Activated naive CD4-positive, alpha-beta T cell treated with anti-CD3 and anti-CD28 coated beads, Interleukin-2, amount 10 ng/mL, durations not matched to agents 7 days and 5 days (primary cell): ENCODE measurements at regions not wholly inside any gene's neighbourhood (a gene's known extent, or its start where the extent isn't known, plus 50 kb on each side); places are given as distances from the start of the nearest gene placed in this dataset.
"Not testable (repeated sequence)": the region's sequence is repeated elsewhere in the genome, so short reads cannot be mapped to it uniquely, and the experiment has no call there.

Experiments used
- CTCF ChIA-PET: fragments of 350-600 bp; sonication (Branson Sonifier 250); formaldehyde crosslinking; loops from one replicate; lab custom pipeline; 2021; ENCODE audit warnings: antibody characterized with exemption; lab: Charles Lee
- DNase-seq: peaks from one replicate; pipeline ENCODE4 v3.0.0-alpha.2; 2020
- H3K27ac Mint-ChIP-seq: one replicate; pipeline ENCODE4 v1.8.0; 2021; ENCODE audit warnings: mild to moderate bottlenecking, moderate library complexity, mixed read lengths
- H3K27me3 Mint-ChIP-seq: one replicate; pipeline ENCODE4 v1.8.0; 2021; ENCODE audit warnings: mild to moderate bottlenecking, mixed read lengths
- H3K36me3 Mint-ChIP-seq: one replicate; pipeline ENCODE4 v1.8.0; 2021; ENCODE audit warnings: mixed read lengths
- H3K4me1 Mint-ChIP-seq: one replicate; pipeline ENCODE4 v1.8.0; 2021; ENCODE audit warnings: mixed read lengths
- H3K4me3 Mint-ChIP-seq: one replicate; pipeline ENCODE4 v1.8.0; 2021; ENCODE audit warnings: mild to moderate bottlenecking, moderate library complexity, mixed read lengths
- H3K9me3 Mint-ChIP-seq: one replicate; pipeline ENCODE4 v1.8.0; 2021; ENCODE audit warnings: mixed read lengths

- Mint-ChIP-seq H3K9me3 (peaks cover 10% of the 10 kb centered on the region), H3K27me3 (no peaks in the 10 kb centered on the region), H3K27ac (no peak overlapping the region), H3K4me3 (no peak overlapping the region), H3K36me3 (no peaks in the 10 kb centered on the region), H3K4me1 (no peaks in the 10 kb centered on the region)
- no peak for DNase-seq
- CTCF ChIA-PET: no interaction called here
Observed at GRCh38 chr7:69539531-69539930, 58.7 kb upstream of the AUTS2 start.

- H3K4me3 Mint-ChIP-seq: no peak overlapping the region
- CTCF ChIA-PET: no interaction called here
Observed at GRCh38 chr7:69540287-69540686, 58.0 kb upstream of the AUTS2 start.

GRCh38 chr7:69541779-69542432 is 56.4 kb upstream of the AUTS2 start:
- DNase-seq, H3K27ac Mint-ChIP-seq, CTCF ChIA-PET, H3K4me1 Mint-ChIP-seq, H3K9me3 Mint-ChIP-seq, H3K4me3 Mint-ChIP-seq, H3K36me3 Mint-ChIP-seq, H3K27me3 Mint-ChIP-seq: not testable (repeated sequence)

More at GRCh38 chr7:69540287-69540686, 58.0 kb upstream of the AUTS2 start:
- no peak for DNase-seq
- H3K27ac Mint-ChIP-seq: no peak overlapping the region
- H3K9me3 Mint-ChIP-seq: peaks cover 7% of the 10 kb centered on the region
- no peaks in the 10 kb centered on the region for H3K27me3 Mint-ChIP-seq
- no peaks in the 10 kb centered on the region for H3K4me1 Mint-ChIP-seq
- no peaks in the 10 kb centered on the region for H3K36me3 Mint-ChIP-seq

GRCh38 chr7:69545175-69545574 is 53.1 kb upstream of the AUTS2 start:
- Mint-ChIP-seq H3K9me3 (peaks cover 8% of the 10 kb centered on the region), H3K27me3 (no peaks in the 10 kb centered on the region), H3K36me3 (no peaks in the 10 kb centered on the region), H3K27ac (no peak overlapping the region), H3K4me3 (no peak overlapping the region), H3K4me1 (no peaks in the 10 kb centered on the region)
- no peak for DNase-seq
- CTCF ChIA-PET: no interaction called here
